ENCODE measurements at regions not wholly inside any gene's neighbourhood (a gene's known extent, or its start where the extent isn't known, plus 50 kb on each side); places are given as distances from the start of the nearest gene placed in this dataset.

GRCh38 chr6:121595646-121596045 lies 160.2 kb downstream of the GJA1 start:
- H3K9ac ChIP-seq (ENCODE audit: insufficient read depth, low read depth, low read length), result no peak overlapping the region
- ATAC-seq (no peak), FAIRE-seq (no peak), DNase-seq (ENCODE audit: low spot score) (no peak)
- no peaks in the 10 kb centered on the region for H3K4me1 ChIP-seq (ENCODE audit: insufficient read depth, low read length)
- WGBS (ENCODE audit: low lambda C conversion rate), result 2% methylated on average over 1 of the region's 1 CpG
- H3K4me3 ChIP-seq (replicated peaks in 1 of 3; ENCODE audit: insufficient read depth in 1 of 3, low read depth in 2 of 3, low read length in 3 of 3), result no peak overlapping the region
- H3K9me3 ChIP-seq (ENCODE audit: low read length), result no peaks in the 10 kb centered on the region
- in situ Hi-C loops (cut with HindIII; ENCODE audit: extremely low pct_ligation_motif_present, low pct_unique_long_range_greater_than_20kb), result no loop called here
- intact Hi-C loops (cut with micrococcal nuclease; ENCODE audit: unreplicated experiment), result no loop called here
- no peaks in the 10 kb centered on the region for H4K20me1 ChIP-seq (ENCODE audit: insufficient read depth, low read length)
- TF ChIP-seq ZNF138 (CRISPR knock-in tag; IDR thresholded peaks at IDR 0.05; ENCODE audit: low read depth), result no peak
- no peak for TF ChIP-seq TBX2 (CRISPR knock-in tag; IDR thresholded peaks at IDR 0.05; ENCODE audit: borderline replicate concordance)
- no peak for TF ChIP-seq ZNF256 (CRISPR knock-in tag; conservative IDR thresholded peaks at IDR 0.05)
- no peak for TF ChIP-seq EP300 (IDR thresholded peaks at IDR 0.05; ENCODE audit: low read depth in 2 of 2, low read length in 2 of 2)
- no peak for TF ChIP-seq EP300 (CRISPR knock-in tag; IDR thresholded peaks at IDR 0.05; ENCODE audit: borderline replicate concordance)
- no peak for TF ChIP-seq TFDP1 (CRISPR knock-in tag; IDR thresholded peaks at IDR 0.05; ENCODE audit: borderline replicate concordance)
- TF ChIP-seq ZNF891 (CRISPR knock-in tag; IDR thresholded peaks at IDR 0.05), result no peak
- no peak for TF ChIP-seq ZNF446 (CRISPR knock-in tag; IDR thresholded peaks at IDR 0.05)
- no peak for TF ChIP-seq HOXD1 (CRISPR knock-in tag; IDR thresholded peaks at IDR 0.05)
- TF ChIP-seq ZNF652 (CRISPR knock-in tag; IDR thresholded peaks at IDR 0.05; ENCODE audit: borderline replicate concordance, low read depth), result no peak
- no peak for TF ChIP-seq KLF6 (CRISPR knock-in tag; IDR thresholded peaks at IDR 0.05)
- TF ChIP-seq ZNF232 (CRISPR knock-in tag; IDR thresholded peaks at IDR 0.05; ENCODE audit: borderline replicate concordance), result no peak
- no peak for TF ChIP-seq HIVEP1 (CRISPR knock-in tag; IDR thresholded peaks at IDR 0.05)
- TF ChIP-seq ZSCAN31 (CRISPR knock-in tag; IDR thresholded peaks at IDR 0.05; ENCODE audit: low read depth), result no peak
- TF ChIP-seq ZNF710 (CRISPR knock-in tag; IDR thresholded peaks at IDR 0.05; ENCODE audit: borderline replicate concordance), result no peak
- TF ChIP-seq ZNF441 (CRISPR knock-in tag; IDR thresholded peaks at IDR 0.05; ENCODE audit: borderline replicate concordance), result no peak
- TF ChIP-seq TGIF2 (CRISPR knock-in tag; IDR thresholded peaks at IDR 0.05), result no peak
- TF ChIP-seq ZNF879 (CRISPR knock-in tag; IDR thresholded peaks at IDR 0.05), result no peak
- no peak for TF ChIP-seq GRHL1 (CRISPR knock-in tag; conservative IDR thresholded peaks at IDR 0.05)
- H2AFZ ChIP-seq (ENCODE audit: low read length), result no peak overlapping the region
- CTCF ChIA-PET (ENCODE audit: low intra/inter-chr PET ratio, low total read pairs), result no interaction called here
- H3K36me3 ChIP-seq (replicated peaks in 1 of 2; ENCODE audit: control insufficient read depth in 1 of 2, insufficient read depth in 2 of 2, low read length in 2 of 2), result no peaks in the 10 kb centered on the region
- H3K79me2 ChIP-seq (ENCODE audit: insufficient read depth, low read length), result no peaks in the 10 kb centered on the region
- H3K4me2 ChIP-seq (ENCODE audit: low read depth, low read length), result no peak overlapping the region
- no peaks in the 10 kb centered on the region for H3K27me3 ChIP-seq (ENCODE audit: control insufficient read depth in 1 of 2, insufficient read depth in 2 of 2, low read length in 2 of 2)
- no peak overlapping the region for H3K27ac ChIP-seq (ENCODE audit: extremely low read length, insufficient read depth, low read length)
- BruUV-seq (replicated peaks), result no TSS peak
- POLR2A ChIA-PET, result no interaction called here
